ENCODE measurements at regions not wholly inside any gene's neighbourhood (a gene's known extent, or its start where the extent isn't known, plus 50 kb on each side); places are given as distances from the start of the nearest gene placed in this dataset.

DNA sequence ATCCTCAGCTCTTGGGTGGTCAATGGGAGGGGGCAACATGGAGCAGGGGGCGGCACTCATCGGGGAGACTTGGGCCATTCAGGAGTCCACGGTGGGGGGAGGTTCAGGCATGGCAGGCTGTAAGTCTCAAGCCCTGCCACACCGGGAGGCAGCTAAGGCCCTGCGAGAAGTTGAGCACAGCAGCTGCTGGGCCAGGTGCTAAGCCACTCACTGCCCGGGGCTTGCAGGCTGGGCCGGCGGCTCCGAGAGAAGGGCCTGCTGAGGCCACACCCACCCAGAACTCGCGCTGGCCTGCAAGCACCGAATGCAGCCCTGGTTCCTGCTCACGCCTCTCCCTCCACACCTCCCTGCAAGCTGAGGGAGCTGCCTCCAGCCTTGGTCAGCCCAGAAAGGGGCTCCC is 131.4 kb downstream of the OR4C45 start:
- TF ChIP-seq, protein P1, sequence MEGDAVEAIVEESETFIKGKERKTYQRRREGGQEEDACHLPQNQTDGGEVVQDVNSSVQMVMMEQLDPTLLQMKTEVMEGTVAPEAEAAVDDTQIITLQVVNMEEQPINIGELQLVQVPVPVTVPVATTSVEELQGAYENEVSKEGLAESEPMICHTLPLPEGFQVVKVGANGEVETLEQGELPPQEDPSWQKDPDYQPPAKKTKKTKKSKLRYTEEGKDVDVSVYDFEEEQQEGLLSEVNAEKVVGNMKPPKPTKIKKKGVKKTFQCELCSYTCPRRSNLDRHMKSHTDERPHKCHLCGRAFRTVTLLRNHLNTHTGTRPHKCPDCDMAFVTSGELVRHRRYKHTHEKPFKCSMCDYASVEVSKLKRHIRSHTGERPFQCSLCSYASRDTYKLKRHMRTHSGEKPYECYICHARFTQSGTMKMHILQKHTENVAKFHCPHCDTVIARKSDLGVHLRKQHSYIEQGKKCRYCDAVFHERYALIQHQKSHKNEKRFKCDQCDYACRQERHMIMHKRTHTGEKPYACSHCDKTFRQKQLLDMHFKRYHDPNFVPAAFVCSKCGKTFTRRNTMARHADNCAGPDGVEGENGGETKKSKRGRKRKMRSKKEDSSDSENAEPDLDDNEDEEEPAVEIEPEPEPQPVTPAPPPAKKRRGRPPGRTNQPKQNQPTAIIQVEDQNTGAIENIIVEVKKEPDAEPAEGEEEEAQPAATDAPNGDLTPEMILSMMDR (IDR thresholded peaks at IDR 0.05): no peak
- no peak for TF ChIP-seq POLR2A (IDR thresholded peaks at IDR 0.05)
- TF ChIP-seq POLR2AphosphoS5 (IDR thresholded peaks at IDR 0.05): no peak
- no peak for TF ChIP-seq EP300 (IDR thresholded peaks at IDR 0.05; ENCODE audit: low read depth)

Data from transverse colon (tissue), 4 donors.